Esophagus mucosa (tissue), 1 donor: ENCODE measurements at regions not wholly inside any gene's neighbourhood (a gene's known extent, or its start where the extent isn't known, plus 50 kb on each side); places are given as distances from the start of the nearest gene placed in this dataset.
A peak's percentile ranks its signal among the peaks of the same experiment; 100 is the strongest.

Experiments
- ATAC-seq: fragments of 200-7000 bp; cut with Tn5 transposase; one replicate; pipeline ENCODE4 v1.9.1; 2020
- donor health status: DM: yes; HTN: yes; CAD: no.

- ATAC-seq: no peak
Observed at GRCh38 chr10:131490991-131491594, 179.6 kb upstream of the TCERG1L start.

- ATAC-seq: no peak
Observed at GRCh38 chr10:131492211-131492857, 180.8 kb upstream of the TCERG1L start.

GRCh38 chr10:131493432-131493831 lies 181.9 kb upstream of the TCERG1L start:
- no peak for ATAC-seq

- ATAC-seq: no peak
Observed at GRCh38 chr10:131494451-131494850, 182.9 kb upstream of the TCERG1L start.

GRCh38 chr10:131495224-131495623 lies 183.7 kb upstream of the TCERG1L start:
- no peak for ATAC-seq

GRCh38 chr10:131495892-131496291 lies 184.4 kb upstream of the TCERG1L start:
- no peak for ATAC-seq

- ATAC-seq: no peak
Observed at GRCh38 chr10:131496351-131497052, 185.0 kb upstream of the TCERG1L start.

GRCh38 chr10:131499566-131499965 lies 188.0 kb upstream of the TCERG1L start:
- ATAC-seq: no peak

- ATAC-seq: no peak
Observed at GRCh38 chr10:131500181-131500580, 188.7 kb upstream of the TCERG1L start.

- no peak for ATAC-seq
Observed at GRCh38 chr10:131500892-131501291, 189.4 kb upstream of the TCERG1L start.

GRCh38 chr10:131503992-131504391 lies 192.5 kb upstream of the TCERG1L start:
- ATAC-seq: no peak

- ATAC-seq: no peak
Observed at GRCh38 chr10:131511391-131511790, 199.9 kb upstream of the TCERG1L start.

- ATAC-seq: no peak
Observed at GRCh38 chr10:131512852-131513251, 201.3 kb upstream of the TCERG1L start.

GRCh38 chr10:131513445-131513844 lies 201.9 kb upstream of the TCERG1L start:
- no peak for ATAC-seq

GRCh38 chr10:131513901-131514300 lies 202.4 kb upstream of the TCERG1L start:
- ATAC-seq: no peak

- no peak for ATAC-seq
Observed at GRCh38 chr10:131514454-131514853, 202.9 kb upstream of the TCERG1L start.

GRCh38 chr10:131516285-131516684 lies 204.8 kb upstream of the TCERG1L start:
- no peak for ATAC-seq

- ATAC-seq: no peak
Observed at GRCh38 chr10:131517781-131518180, 206.3 kb upstream of the TCERG1L start.

GRCh38 chr10:131519723-131520605 lies 208.4 kb upstream of the TCERG1L start:
- no peak for ATAC-seq

GRCh38 chr10:131531265-131532190 lies 220.0 kb upstream of the TCERG1L start:
- ATAC-seq: peak; percentile 26

- no peak for ATAC-seq
Observed at GRCh38 chr10:131532291-131532690, 220.8 kb upstream of the TCERG1L start.
